SU-DHL-6 (cell line): ENCODE measurements at regions not wholly inside any gene's neighbourhood (a gene's known extent, or its start where the extent isn't known, plus 50 kb on each side); places are given as distances from the start of the nearest gene placed in this dataset.
"Not testable (repeated sequence)": the region's sequence is repeated elsewhere in the genome, so short reads cannot be mapped to it uniquely, and the experiment has no call there.

ENCODE experiments used
- H2AFZ ChIP-seq: fragments of 200-600 bp; sonication (generic); 2 replicates; pipeline ENCODE4 v1.6.1; 2014; ENCODE audit warnings: low read depth, mild to moderate bottlenecking, moderate library complexity, mixed read lengths, antibody characterized with exemption, low read length; ENCODE audit not compliant: severe bottlenecking
- H3F3A ChIP-seq: fragments of 200-600 bp; shearing (Covaris generic); 2 replicates; pipeline ENCODE4 v1.6.0; 2016; ENCODE audit warnings: antibody characterized with exemption, mild to moderate bottlenecking; ENCODE audit not compliant: insufficient read depth
- H3K27ac ChIP-seq: fragments of 200-600 bp; sonication (generic); 2 replicates; pipeline ENCODE4 v1.5.1; 2016; ENCODE audit warnings: low read depth, mild to moderate bottlenecking, low read length, moderate library complexity, mixed read lengths
- H3K27me3 ChIP-seq: fragments of 200-600 bp; sonication (generic), shearing (Covaris generic); 2 replicates; pipeline ENCODE4 v1.6.0; 2014; ENCODE audit warnings: mild to moderate bottlenecking, low read length
- H3K36me3 ChIP-seq: fragments of 200-600 bp; sonication (generic); 2 replicates; pipeline ENCODE4 v1.6.1; 2014; ENCODE audit warnings: mild to moderate bottlenecking, low read length, mixed read lengths
- H3K4me2 ChIP-seq: fragments of 300-600, 200-600 bp; shearing (Covaris generic), sonication (generic); 2 replicates; pipeline ENCODE4 v1.6.0; 2014; ENCODE audit warnings: low read length, low read depth, mild to moderate bottlenecking; ENCODE audit not compliant: poor library complexity, severe bottlenecking
- H3K4me3 ChIP-seq: fragments of 200-600 bp; sonication (generic); 2 replicates; pipeline ENCODE4 v1.5.1; 2014; ENCODE audit warnings: antibody characterized with exemption, low read length, mild to moderate bottlenecking, mixed read lengths; ENCODE audit not compliant: insufficient read depth, poor library complexity, severe bottlenecking
- H3K79me2 ChIP-seq: fragments of 200-600 bp; sonication (generic); 2 replicates; pipeline ENCODE4 v1.6.1; 2014; ENCODE audit warnings: mild to moderate bottlenecking, low read length, moderate library complexity; ENCODE audit not compliant: insufficient read depth
- H3K9ac ChIP-seq: fragments of 200-600 bp; sonication (generic); 2 replicates; pipeline ENCODE4 v1.7.0; 2014; ENCODE audit warnings: mild to moderate bottlenecking, low read length
- H3K9me2 ChIP-seq: fragments of 200-600 bp; sonication (generic); replicated peaks from 2 replicates; pipeline ENCODE4 v1.6.1; 2014; ENCODE audit warnings: low read length; ENCODE audit not compliant: insufficient read depth
- H3K9me3 ChIP-seq: fragments of 200-600 bp; sonication (generic); 2 replicates; pipeline ENCODE4 v1.6.1; 2014; ENCODE audit warnings: low read length, mixed read lengths; ENCODE audit not compliant: insufficient read depth
- H4K20me1 ChIP-seq: fragments of 200-600 bp; sonication (generic); 2 replicates; pipeline ENCODE4 v1.6.1; 2014; ENCODE audit warnings: low read depth, mild to moderate bottlenecking, antibody characterized with exemption, low read length, moderate library complexity, mixed read lengths
- EZH2phosphoT487 ChIP-seq: fragments of 200-600 bp; sonication (generic), shearing (Covaris generic); conservative IDR thresholded peaks from 2 replicates; pipeline ENCODE4 v1.6.1; 2018; ENCODE audit warnings: mild to moderate bottlenecking, antibody characterized with exemption, low read length, moderate library complexity, mixed read lengths
- TF ChIP-seq, protein P1 (sequence below): fragments of 200-600 bp; sonication (generic); IDR thresholded peaks from one replicate; pipeline ENCODE4 v1.5.1; 2017; ENCODE audit warnings: antibody characterized with exemption, mild to moderate bottlenecking, low read length, moderate library complexity; ENCODE audit not compliant: insufficient read depth, poor library complexity, severe bottlenecking

DNA sequence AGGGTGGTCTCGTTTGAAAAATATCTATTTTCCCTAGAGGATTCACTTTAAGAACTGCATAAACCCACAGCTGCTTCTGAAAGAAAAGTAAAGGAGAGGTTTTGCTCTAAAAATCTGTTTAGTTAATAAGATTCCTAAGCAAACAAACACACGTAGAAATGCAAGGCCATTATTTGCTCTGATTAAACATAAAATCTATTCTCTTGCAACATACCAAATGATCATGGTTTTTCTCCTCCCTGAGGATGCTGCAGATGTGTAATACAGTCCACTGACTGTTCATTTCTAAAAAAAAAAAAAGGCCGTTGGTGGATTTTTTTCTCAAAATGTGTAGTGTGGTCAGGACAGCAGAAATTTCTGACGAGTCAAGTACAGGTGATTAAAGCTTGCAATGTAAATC lies 98.6 kb downstream of the BUB3 start:
- peaks cover 12% of the 10 kb centered on the region; the same call in 1 of the 2 replicates for H3K9me3 ChIP-seq
- no peak overlapping the region for H3K4me2 ChIP-seq
- no peaks in the 10 kb centered on the region for H3F3A ChIP-seq
- no peaks in the 10 kb centered on the region for H4K20me1 ChIP-seq
- H3K9ac ChIP-seq = no peak overlapping the region
- TF ChIP-seq EZH2phosphoT487 = no peak
- TF ChIP-seq, protein P1, sequence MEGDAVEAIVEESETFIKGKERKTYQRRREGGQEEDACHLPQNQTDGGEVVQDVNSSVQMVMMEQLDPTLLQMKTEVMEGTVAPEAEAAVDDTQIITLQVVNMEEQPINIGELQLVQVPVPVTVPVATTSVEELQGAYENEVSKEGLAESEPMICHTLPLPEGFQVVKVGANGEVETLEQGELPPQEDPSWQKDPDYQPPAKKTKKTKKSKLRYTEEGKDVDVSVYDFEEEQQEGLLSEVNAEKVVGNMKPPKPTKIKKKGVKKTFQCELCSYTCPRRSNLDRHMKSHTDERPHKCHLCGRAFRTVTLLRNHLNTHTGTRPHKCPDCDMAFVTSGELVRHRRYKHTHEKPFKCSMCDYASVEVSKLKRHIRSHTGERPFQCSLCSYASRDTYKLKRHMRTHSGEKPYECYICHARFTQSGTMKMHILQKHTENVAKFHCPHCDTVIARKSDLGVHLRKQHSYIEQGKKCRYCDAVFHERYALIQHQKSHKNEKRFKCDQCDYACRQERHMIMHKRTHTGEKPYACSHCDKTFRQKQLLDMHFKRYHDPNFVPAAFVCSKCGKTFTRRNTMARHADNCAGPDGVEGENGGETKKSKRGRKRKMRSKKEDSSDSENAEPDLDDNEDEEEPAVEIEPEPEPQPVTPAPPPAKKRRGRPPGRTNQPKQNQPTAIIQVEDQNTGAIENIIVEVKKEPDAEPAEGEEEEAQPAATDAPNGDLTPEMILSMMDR = no peak
- no peak overlapping the region for H2AFZ ChIP-seq
- no peaks in the 10 kb centered on the region for H3K79me2 ChIP-seq
- H3K9me2 ChIP-seq = no peaks in the 10 kb centered on the region
- no peak overlapping the region for H3K27ac ChIP-seq
- H3K27me3 ChIP-seq = no peaks in the 10 kb centered on the region
- no peak overlapping the region for H3K4me3 ChIP-seq
- H3K36me3 ChIP-seq = no peaks in the 10 kb centered on the region

DNA sequence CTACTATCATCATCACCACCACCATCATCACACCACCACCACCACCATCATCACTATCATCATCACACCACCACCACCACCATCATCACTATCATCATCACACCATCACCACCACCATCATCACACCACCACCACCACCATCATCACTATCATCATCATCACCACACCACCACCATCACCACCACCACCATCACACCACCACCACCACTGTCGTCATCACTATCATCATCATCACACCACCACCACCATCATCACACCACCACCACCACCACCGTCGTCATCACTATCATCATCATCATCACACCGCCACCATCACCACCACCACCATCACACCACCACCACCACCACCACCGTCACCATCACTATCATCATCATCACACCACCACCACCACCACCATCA lies 100.1 kb downstream of the BUB3 start:
- H3F3A ChIP-seq, H3K4me2 ChIP-seq, H3K36me3 ChIP-seq, H3K4me3 ChIP-seq, H4K20me1 ChIP-seq, H2AFZ ChIP-seq, H3K79me2 ChIP-seq, H3K9ac ChIP-seq, H3K27ac ChIP-seq, H3K27me3 ChIP-seq, H3K9me2 ChIP-seq: not testable (repeated sequence)
- peaks cover 12% of the 10 kb centered on the region; the same call in 1 of the 2 replicates for H3K9me3 ChIP-seq

DNA sequence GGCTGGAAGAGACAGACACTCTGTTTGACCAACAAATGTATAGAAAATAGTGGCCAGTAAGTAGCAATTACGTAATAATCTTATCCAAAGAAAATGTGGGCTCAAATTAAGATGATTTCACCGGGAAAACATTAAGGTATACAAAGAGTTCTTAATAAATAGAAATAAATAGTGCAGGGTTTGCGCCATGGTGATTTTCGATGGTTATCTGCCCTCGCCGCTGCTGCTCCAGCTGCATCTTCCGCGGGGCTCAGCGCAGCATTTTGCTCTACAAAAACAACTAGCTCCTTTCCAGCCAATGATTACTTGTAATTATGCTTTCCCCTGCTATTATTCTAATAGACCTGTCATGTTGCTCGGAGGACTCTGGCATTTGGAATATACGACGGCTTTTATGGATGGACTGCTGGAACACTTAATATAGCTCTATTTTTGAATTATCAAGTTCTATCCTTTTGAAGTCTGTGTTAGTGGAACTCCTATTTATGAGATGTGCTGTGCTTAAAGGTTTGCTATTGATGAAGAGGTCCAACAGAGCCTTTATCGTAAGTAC lies 103.8 kb downstream of the BUB3 start:
- no peak overlapping the region for H2AFZ ChIP-seq
- H3K79me2 ChIP-seq = no peaks in the 10 kb centered on the region
- H3K36me3 ChIP-seq = no peaks in the 10 kb centered on the region
- no peak overlapping the region for H3K9ac ChIP-seq
- no peaks in the 10 kb centered on the region for H4K20me1 ChIP-seq
- H3F3A ChIP-seq = no peaks in the 10 kb centered on the region
- H3K9me3 ChIP-seq = peaks cover 12% of the 10 kb centered on the region; the same call in 1 of the 2 replicates
- H3K27ac ChIP-seq = no peak overlapping the region
- no peaks in the 10 kb centered on the region for H3K27me3 ChIP-seq
- H3K9me2 ChIP-seq = no peaks in the 10 kb centered on the region
- TF ChIP-seq, protein P1 = no peak
- no peak for TF ChIP-seq EZH2phosphoT487
- H3K4me2 ChIP-seq = no peak overlapping the region
- no peak overlapping the region for H3K4me3 ChIP-seq

DNA sequence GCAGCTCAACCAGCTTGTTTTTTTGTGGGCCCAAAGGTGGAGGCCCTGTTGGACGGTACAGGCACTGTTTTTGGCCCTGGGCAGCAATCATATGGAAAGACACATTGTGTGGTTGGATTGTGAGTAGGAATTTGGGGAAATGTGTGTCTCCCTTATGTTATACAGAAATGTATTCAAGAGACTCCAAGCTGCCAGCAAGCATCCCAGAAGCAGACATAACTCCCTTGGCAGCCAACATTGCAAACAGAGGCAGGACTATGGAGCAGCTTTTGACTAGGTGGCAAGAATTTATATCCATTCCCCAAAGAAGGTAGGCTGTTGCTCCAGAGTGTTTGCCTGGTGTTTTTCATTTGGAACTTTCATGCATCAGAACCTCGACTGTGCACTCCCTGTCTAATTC lies 104.9 kb downstream of the BUB3 start:
- Histone ChIP-seq H3K36me3 (no peaks in the 10 kb centered on the region), H3K9me2 (no peaks in the 10 kb centered on the region), H3F3A (no peaks in the 10 kb centered on the region), H3K4me2 (no peak overlapping the region), H3K27me3 (no peaks in the 10 kb centered on the region), H3K4me3 (no peak overlapping the region), H3K9ac (no peak overlapping the region), H3K79me2 (no peaks in the 10 kb centered on the region), H2AFZ (no peak overlapping the region), H3K27ac (no peak overlapping the region), H4K20me1 (no peaks in the 10 kb centered on the region), H3K9me3 (peaks cover 12% of the 10 kb centered on the region; the same call in 1 of the 2 replicates)
- no peak for TF ChIP-seq EZH2phosphoT487
- TF ChIP-seq, protein P1 = no peak
